Fibroblast of skin of back (primary cell): ENCODE measurements at regions not wholly inside any gene's neighbourhood (a gene's known extent, or its start where the extent isn't known, plus 50 kb on each side); places are given as distances from the start of the nearest gene placed in this dataset.

Experiments
- DNase-seq: peaks from one replicate; pipeline ENCODE4 v3.0.0-alpha.2; 2013

DNA sequence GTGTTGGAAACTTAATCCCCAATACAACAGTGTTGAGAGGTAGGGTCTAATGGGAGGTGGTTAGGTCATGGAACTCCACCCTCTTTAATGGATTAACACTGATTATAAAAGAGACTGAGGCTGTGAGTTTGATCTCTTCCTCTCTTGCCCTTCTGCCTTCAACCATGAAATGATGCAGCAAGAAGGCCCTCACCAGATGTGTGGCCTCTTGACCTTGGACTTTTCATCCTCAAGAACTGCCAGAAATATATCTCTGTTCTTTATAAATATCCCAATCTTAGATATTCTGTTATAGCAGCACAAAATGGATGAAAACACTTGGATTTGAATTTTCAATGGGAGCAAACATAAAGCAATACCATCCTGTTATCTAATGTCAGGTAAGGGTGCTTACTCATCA is 67.6 kb downstream of the NMUR2 start:
- DNase-seq, result no peak

DNA sequence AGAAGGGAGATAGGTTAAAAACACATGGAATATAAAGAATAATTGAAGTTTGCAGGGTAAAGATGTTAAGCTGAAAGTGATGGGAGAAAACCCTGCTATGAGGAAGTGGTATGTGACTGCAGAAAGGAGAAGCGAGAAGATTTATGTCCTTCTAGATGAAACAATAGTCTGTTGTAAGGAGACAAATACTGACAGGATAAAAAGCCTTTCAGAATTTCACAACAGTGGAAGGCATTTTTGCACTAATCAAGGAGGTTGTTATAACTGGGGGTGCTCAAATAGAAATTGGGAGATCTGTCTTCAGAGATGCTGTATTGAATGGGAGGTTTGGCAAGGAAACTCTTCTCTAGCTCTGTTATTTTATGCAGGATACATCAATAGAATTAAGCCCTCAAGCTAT is 69.6 kb downstream of the NMUR2 start:
- no peak for DNase-seq

DNA sequence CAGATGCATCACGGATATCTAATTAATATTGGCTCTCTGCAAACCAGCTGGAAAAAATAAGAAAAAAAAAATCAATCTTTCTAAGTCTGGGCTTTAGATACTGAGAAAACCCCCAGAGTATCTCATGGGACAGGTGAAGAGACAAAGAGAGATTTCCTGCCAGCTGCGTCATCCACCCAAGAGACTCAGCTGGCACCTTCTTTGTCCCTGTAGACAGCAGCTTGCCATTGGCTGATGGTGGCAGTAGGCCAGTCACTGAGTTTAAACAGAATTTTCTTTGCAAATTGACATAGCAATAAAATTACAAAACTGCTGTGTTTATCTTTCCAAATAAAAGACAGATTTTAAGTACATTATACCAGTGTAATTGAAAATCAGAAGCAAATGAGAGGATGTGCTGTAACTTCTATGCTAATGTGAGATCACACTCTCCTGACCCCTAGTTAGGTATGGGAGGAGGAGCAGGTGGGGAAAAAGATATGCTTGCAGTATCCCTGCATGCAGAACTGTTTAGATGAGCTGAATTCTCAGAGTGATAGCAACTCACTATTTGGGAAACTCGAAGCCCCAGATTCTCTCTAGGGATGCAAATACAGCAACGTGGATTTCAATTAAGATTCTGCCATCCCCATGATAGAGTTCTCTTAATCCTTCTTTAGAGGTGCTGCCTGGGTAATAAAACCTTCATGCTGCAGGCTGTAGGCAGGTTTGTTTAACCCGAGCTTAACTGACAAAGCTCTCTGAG is 72.2 kb downstream of the NMUR2 start:
- DNase-seq, result no peak

DNA sequence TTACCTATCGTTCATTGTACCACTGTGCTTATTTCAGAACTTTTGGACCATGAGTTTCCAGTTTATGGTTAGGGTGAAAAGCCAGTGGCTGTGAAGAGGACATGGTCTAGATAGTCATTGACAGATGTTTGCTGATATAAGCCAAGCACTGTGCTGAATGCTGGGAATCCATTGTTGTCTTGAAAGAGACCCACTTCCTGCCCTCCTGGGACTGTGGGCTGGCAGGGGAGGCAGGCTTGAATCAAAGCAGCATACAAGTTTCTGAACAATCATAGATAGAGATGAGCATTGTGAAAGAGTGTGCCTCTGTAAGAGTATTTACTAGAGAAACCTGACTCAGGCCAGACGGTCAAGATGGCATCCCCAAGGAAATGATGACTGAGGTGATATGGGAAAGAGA is 73.4 kb downstream of the NMUR2 start:
- no peak for DNase-seq

DNA sequence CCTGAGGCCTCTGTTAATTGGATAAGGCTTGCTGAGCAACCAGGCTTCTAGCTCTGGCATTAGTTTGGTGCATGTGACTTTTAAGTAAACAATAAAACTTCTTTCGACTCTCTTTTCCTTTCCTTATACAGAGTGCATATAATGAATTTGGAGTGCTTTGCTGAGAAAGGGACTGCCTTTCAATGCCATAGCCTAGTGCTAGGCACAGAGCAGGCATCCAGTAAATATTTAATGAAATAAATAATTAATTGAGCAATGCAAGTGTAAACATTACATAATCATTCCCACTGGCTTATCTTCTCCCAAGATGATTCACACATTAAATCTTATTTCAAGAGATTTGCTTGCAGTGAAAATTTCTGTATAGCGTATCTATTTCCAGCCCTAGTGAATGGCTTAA is 74.1 kb downstream of the NMUR2 start:
- DNase-seq, result no peak

DNA sequence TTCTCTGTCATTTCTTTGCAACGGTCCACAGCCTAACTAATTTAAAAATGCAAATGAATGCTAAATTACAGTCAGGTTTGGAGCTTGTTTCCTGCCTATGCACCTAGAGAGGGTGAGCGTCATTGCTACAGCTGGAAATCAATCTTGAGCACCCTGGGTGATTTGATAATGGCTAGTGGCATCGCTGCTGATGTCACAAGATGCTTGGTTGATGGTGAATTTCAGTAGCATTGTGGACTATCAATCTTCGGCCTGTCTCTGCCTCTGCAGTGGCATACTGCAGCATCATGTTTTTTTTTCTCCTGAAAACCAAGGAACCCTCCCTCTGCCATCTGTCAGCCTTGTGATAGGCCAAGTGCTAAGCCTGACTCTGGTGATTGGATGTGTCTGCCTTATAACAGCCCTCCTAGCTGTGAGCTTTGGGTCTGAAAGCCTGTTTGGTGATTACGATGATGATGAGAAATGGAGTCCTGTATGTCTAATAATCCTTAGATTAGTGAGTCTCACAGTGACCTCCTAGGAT is 75.3 kb downstream of the NMUR2 start:
- no peak for DNase-seq

DNA sequence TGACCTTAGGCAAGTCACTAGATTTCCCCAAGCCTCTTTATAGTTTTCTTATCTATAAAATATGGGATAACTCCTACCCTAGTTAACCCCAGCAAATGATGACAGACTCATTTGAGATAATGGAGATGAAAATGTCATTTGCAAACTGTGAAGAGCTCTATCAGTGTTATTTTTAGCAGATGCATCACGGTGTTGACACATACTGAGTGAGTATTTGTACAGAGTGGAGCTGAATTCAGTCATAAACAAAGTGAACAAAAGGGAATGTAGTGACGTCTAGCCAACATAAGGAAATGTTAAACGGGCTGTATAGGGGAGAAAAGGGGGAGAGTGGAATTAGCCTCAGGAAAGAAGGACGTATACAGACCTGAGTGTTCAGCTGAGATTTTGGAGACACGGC is 75.9 kb downstream of the NMUR2 start:
- DNase-seq, result no peak

DNA sequence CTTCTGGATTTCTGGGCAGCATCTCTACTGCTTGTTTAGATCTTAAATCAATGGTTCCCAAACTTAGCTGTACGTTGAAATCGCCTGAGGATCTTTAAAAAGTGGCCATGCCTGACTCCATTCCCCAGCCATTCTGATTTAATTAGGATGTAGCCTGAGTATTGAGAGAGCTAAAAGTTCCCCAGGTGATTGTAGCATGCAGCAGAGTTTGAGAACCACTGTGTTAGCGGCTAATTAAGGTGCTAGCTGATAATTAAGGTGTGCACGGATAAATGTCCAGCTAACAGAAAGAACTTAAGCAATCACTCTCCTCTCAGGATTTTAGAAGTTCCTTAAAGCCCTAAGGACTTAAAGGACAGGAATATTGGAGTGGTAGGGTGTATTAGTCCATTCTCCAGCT is 89.1 kb downstream of the NMUR2 start:
- no peak for DNase-seq

DNA sequence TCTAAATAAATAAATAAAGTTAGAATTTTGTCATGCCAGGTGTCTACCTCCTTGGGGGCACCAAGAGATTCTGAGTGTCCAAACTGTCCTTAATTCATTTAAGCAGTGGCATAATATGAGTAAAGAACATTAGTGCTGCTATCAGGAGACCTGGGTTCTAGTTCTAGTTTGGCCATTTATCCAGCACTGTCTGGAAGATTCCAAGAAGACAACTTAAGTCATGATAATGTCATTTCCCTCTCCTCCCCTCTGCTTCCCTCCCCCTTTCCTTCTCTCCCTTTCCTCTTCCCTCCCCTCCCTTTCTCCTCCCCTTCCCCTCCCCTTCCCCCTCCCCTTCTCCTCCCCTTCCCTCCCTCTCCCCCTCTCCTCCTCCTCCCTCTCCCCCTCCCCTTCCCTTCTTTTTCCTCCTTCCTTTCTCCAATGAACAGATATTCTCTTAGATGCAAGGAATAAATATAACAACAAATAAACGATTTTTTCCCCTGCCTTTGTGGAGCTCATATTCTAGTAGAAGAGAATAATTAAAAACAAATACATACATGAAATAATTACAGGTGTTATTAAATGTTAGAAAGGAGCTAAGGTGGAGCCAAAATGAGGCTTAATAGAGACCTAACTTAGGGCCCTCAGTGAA is 90.8 kb downstream of the NMUR2 start:
- no peak for DNase-seq

DNA sequence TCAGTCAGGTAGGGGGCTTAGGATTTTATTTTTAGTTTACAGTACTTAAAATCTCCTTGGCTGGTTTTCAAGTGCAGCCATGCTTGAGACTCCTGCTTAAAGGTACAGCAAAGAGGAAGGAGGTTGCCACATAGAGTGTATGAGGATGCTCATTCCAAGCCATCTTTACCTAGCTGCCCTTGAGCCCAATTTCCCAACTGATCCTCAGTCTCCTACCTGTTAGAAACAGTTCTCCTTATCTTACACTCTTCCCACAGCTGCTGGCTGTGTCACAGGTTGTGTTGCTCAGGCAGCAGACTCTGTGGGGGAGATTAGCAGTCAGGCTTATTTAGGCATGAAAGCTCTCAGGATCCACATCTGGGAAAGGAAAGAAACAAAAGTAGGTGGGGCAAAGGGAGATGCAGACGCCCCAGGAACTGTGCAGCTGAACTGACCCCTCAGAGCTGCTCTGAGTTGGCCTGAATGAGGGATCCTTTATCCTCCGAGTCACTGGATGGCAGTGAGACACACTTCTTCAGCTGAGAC is 95.1 kb downstream of the NMUR2 start:
- DNase-seq, result no peak

DNA sequence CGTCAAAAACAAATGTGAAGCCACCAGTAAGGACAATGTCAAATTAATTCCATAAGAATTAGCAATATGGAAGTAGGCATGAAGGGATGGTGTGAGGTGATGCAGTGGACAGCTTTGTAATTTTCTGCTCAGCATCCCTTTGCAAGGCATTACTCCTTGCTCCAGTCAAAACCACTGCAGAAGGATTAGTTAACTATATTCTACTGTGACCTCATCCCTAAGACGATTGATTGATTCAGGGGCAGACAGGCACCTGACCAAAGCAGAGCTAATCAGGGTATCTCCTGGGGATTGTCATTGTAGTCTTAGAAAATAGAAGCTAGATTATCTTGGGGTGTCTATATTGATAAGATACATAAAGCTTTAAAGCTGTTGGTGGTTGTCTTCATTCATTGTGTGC is 98.7 kb downstream of the NMUR2 start:
- DNase-seq, result no peak

DNA sequence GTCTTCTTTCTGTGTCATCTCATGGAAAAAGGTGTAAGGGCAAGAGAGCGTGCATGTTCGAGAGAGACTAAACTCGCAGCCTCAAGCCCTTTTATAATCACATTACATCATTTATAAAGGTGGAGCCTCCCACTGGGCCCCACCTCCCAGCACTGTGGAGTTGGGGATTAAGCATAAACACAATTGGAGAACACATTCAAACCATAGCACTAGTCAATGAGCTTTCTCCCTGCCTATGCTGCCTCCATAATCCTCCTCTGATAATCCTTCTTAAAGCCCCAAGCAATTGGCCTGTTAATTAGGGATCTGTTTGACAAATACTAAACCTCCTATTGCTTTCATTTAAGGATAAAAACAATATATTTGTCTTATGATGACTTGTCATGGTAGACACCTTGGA is 99.6 kb downstream of the NMUR2 start:
- no peak for DNase-seq

DNA sequence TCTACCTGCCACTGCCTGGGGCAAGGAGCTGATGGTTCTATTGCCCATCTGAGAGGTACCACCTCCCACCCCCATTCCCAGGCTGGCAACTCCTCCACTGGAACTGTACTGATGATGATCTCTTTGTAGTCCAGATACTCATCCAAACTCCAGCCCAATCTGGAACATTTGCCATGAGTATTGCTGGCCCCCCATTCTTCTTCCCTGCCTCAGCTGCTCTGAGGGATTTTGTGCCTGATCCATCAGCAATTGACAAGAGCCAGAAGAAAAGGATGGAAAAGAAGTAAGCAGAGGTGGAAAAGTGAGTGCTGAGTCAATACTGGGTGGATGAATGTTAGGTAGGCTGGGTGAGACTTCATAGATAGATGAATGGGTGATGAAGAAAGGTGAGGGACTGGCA is 101.2 kb downstream of the NMUR2 start:
- DNase-seq, result no peak

DNA sequence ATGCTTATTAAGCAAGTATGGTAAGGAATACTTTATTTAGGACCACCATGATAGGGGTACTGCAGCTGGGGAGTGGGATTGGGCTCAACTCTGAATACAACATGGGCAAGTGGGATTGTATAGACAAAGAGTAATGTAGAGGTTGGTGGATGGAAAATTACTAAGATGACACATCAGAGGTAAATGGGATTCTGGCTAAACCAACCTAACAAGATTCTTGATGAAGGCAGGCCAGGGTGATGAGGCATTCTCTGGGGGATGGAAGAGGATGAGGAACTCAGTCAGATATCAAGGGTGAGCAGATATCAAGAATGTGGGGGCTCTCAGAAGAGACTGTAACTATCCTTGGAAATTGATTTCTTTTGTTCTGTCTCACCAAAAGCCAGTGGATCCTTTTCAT is 107.2 kb downstream of the NMUR2 start:
- DNase-seq, result no peak

DNA sequence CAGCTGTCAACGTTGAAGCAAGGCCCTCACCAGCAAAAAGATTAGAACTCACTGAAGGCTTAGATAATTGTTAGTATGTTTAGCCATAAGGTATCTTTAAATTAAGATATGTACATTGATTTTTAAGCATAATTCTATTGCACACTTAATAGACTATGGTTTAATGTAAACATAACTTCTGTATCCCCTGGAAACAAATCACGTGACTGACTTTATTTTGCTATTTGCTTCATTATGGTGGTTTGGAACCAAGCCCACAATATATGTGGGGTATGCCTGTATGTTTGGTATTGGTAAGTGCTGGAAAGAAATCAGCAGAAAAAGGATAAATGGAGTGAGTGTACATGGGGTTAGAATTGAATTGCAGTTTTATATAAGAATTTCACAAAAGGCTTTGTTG is 111.9 kb downstream of the NMUR2 start:
- no peak for DNase-seq

DNA sequence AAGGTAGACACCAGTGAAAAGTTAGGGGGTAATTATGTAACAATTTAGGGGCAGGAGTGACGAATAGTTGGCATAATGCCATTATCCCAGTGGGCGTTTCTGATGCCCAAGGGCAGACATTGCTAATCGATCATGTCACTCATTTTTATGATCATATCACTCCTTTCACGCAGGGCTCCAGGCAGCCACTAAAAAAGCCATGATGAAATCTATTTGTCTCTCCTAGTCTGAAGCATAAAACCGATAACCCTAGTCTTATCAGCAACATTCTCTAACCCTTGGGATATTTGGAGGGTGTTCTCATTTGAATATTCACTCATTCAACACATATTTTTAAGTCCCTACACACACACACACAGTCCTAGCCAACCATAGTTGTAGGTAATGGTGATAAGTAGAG is 114.9 kb downstream of the NMUR2 start:
- DNase-seq, result no peak

DNA sequence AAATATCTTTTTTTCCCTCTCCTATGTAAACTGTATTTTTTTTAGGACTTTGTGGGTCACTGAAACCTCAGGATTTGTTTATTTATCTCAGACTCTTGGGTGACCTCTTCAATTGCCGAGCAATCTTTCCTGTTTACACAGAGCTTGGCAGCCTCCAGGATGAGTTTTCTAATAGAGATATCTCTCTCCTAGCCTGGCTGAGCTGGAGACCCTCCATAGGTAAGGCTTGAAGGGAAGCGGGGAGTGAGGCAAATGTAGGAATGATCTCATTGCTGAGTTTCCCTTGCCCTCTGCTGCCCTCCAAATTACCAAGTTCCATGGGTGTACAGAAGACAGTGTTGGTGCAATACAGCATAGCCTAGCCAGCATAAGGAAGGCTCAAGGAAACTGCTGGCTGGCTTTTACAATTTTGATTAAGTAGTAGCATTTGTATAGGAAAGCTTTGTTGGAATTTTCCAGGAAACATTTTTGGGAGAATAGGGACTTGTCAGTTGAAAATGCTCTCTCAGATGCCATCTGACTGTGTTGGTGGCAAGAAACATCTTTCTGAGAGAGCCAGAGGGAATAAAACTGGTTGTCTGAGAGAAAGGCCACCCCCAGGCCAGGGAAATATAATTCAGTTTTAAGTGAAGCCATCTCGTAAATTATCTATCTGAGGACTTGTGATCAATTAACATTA is 116.0 kb downstream of the NMUR2 start:
- no peak for DNase-seq

DNA sequence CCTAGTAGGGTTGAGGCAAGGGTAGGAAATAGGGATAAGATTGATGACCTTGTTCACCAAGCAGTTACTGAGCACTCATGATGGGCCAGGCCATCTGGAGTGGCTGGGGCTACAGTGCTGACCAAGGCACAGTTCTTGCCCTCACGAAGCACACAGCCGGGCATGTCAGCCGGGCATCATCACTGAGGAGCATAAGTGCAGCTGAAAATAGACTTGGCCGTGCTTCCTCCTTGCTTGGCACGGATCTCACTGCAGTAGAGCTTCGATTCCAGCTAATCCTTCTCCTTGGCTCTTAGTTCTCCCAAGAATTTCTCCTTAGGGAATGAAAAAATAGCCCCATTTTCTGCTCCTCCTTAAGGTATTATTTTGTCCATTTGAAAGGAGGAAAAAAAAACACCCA is 116.6 kb downstream of the NMUR2 start:
- no peak for DNase-seq

DNA sequence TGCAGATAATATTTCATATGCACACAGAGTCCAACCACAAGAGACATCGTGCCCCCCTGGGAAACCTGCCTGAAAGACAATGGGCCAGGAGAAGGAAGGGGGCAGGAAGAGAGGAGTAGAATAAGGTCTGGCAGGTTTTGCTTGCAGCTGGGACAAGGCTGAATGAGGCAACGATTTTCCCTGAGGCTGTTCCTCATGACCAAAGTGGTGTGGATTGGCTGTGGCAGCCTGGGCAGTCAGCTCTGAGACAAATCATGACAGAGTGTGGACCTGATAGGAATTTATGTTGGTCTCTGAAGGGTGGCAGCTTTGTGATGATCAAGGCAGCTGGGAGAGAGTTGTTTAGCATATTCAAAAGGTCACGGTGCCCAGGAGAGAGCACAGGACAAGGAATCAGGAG is 119.3 kb downstream of the NMUR2 start:
- DNase-seq, result no peak

DNA sequence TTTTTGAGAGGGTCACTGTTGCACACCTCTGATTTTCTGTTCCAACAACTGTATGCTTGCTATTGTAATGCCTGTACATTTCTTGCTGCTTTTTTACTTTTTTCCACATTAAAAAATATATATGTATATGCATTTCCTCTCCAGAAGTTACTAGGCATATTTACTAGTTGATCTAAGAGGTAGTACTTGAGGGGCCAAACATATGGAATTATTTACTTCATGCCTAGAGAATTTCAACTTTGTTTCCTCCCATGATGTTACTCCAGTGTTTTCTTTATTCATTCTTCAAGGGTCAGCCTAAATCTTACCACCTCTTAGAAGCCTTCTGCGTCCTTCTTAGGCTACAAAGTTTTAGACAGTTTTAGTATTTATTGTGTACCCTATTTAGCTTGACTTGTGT is 122.7 kb downstream of the NMUR2 start:
- DNase-seq, result no peak

DNA sequence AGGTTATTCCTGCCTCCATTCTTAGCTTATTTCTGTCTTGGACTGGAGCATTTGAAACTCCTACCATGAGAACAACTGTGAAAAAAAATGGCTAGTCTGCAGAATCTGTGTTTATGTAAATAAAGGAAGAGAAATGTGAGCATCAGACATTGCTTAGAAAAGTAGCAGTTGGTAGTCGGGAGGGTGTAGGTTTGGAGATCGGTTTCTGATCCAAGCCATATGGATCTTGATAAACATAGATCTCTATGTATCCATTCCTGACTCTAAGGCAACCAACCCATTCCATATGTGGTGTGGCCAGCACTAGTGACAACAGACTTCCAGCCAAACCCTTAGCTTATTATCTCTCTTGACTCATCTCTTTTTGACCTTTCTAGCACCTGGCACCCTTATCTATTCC is 127.1 kb downstream of the NMUR2 start:
- no peak for DNase-seq

DNA sequence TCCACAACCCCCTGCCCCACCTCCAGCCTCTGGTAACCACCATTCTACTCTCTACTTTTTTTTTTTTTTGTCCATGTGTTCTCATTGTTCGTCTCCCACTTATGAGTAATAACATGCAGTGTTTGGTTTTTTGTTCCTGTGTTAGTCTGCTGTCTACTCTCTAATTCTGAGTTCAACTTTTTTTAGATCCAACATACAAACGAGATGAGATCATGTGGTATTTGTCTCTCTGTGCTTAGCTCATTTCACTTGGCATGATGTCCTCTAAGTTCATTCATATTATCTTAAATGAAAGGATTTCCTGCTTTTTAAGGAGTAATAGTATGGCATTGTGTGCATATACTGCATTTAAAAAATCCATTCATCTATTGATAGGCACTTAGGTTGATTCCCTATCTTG is 130.9 kb downstream of the NMUR2 start:
- DNase-seq, result peak; percentile 17

DNA sequence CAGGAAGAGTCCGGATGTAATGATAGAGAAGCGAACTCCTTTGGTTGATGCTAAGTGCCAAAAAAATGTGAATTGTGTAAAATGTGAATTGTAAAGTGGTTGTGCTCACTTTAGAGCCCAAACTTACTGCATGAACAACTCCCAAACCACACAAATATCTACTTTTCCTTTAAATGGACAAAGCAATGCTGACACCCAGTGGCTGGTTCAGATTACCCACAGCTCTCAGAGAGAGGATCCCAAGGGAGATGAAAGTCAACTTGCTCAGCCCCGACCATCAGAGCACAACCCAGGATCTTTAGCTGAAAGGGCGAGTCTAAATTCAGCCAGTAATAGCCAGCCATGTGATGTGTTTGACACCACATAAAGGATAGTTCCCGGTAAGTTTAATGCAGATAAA is 133.7 kb downstream of the NMUR2 start:
- peak; percentile 7 for DNase-seq

DNA sequence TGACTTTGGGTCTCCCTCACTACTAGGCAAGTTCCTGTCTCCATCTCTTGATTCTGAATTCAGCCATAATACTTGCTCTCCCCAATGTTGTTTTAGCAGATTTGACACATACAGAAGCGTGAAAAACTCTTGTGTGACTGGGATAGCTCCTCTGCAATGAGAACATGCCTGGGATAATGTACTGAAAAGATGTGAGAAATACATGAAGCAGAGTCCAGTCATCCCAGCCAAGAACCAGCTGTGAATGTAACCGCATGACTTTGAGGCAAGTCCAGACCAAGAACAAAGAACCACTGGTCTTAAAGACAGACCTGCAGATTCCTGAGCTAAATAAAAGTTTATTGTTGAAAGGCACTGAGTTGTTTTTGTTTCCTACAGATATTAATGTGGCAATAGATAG is 135.0 kb downstream of the NMUR2 start:
- no peak for DNase-seq
